ENCODE measurements at regions not wholly inside any gene's neighbourhood (a gene's known extent, or its start where the extent isn't known, plus 50 kb on each side); places are given as distances from the start of the nearest gene placed in this dataset.

DNA sequence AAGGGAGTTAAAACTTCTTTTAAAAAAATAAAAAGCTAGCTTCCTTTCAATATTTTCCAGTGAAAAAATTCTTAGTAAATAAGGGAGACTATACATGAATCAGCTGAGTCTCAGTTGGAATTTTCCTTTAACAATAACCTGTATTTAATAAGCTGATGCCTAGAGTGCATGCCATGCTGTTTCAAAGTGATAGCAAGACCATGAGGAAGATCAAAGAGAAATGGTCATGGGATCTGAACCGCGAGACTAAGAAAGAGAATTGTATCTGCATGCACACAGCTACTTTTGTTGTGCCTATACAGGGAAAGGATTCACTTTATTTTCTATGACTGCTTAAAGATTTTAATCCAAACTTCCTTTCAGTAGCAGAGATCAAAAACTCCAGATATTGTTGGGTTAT is 2217.0 kb downstream of the MAT2B start:
- Histone ChIP-seq H3K4me3 (ENCODE audit: control extremely low read depth in 1 of 5, extremely low read depth in 1 of 5, insufficient read depth in 1 of 5, low read depth in 2 of 5, low read length in 4 of 5) (no peak overlapping the region), H3K4me2 (replicated peaks; ENCODE audit: low read depth, low read length, poor library complexity, severe bottlenecking) (no peak overlapping the region), H3K9me3 (ENCODE audit: control extremely low read depth in 1 of 3, control insufficient read depth in 2 of 3, insufficient read depth in 1 of 3, low read length in 2 of 3) (no peaks in the 10 kb centered on the region), H3K79me2 (ENCODE audit: control insufficient read depth, insufficient read depth, low read length) (no peaks in the 10 kb centered on the region), H3K27ac (ENCODE audit: low read length in 2 of 2) (no peak overlapping the region), H3K4me1 (ENCODE audit: control insufficient read depth in 2 of 2, insufficient read depth in 2 of 2, low read length in 2 of 2) (no peaks in the 10 kb centered on the region), H3K27me3 (replicated peaks in 1 of 4; ENCODE audit: control extremely low read depth in 1 of 4, control insufficient read depth in 3 of 4, insufficient read depth in 4 of 4, low read length in 3 of 4) (no peaks in the 10 kb centered on the region), H3K9ac (ENCODE audit: low read length) (no peak overlapping the region), H2AFZ (ENCODE audit: insufficient read depth, low read depth, low read length, poor library complexity, severe bottlenecking) (no peak overlapping the region), H4K20me1 (ENCODE audit: control insufficient read depth, insufficient read depth, low read length, poor library complexity, severe bottlenecking) (no peaks in the 10 kb centered on the region), H3K36me3 (replicated peaks in 1 of 2; ENCODE audit: control extremely low read depth in 1 of 2, control insufficient read depth in 1 of 2, extremely low read depth in 1 of 2, insufficient read depth in 2 of 2, low read length in 1 of 2) (no peaks in the 10 kb centered on the region)
- intact Hi-C loops (cut with micrococcal nuclease): no loop called here
- Mint-ChIP-seq H3K9me3 (ENCODE audit: insufficient read depth) (peaks cover 4% of the 10 kb centered on the region), H3K4me3 (no peak overlapping the region), H3K4me1 (no peaks in the 10 kb centered on the region), H3K27ac (no peak overlapping the region), H3K27me3 (no peaks in the 10 kb centered on the region)
- ChIA-PET CTCF (no interaction called here), POLR2A (no interaction called here)
- no peak for DNase-seq
- TF ChIP-seq, protein P1, sequence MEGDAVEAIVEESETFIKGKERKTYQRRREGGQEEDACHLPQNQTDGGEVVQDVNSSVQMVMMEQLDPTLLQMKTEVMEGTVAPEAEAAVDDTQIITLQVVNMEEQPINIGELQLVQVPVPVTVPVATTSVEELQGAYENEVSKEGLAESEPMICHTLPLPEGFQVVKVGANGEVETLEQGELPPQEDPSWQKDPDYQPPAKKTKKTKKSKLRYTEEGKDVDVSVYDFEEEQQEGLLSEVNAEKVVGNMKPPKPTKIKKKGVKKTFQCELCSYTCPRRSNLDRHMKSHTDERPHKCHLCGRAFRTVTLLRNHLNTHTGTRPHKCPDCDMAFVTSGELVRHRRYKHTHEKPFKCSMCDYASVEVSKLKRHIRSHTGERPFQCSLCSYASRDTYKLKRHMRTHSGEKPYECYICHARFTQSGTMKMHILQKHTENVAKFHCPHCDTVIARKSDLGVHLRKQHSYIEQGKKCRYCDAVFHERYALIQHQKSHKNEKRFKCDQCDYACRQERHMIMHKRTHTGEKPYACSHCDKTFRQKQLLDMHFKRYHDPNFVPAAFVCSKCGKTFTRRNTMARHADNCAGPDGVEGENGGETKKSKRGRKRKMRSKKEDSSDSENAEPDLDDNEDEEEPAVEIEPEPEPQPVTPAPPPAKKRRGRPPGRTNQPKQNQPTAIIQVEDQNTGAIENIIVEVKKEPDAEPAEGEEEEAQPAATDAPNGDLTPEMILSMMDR (IDR thresholded peaks at IDR 0.05): no peak
- TF ChIP-seq EZH2 (IDR thresholded peaks at IDR 0.05; ENCODE audit: borderline replicate concordance, insufficient read depth, low read depth, low read length, poor library complexity, severe bottlenecking): no peak
- no peak for ATAC-seq (ENCODE audit: low read depth)
- WGBS (ENCODE audit: insufficient coverage): 90% methylated on average over 2 of the region's 2 CpGs

DNA sequence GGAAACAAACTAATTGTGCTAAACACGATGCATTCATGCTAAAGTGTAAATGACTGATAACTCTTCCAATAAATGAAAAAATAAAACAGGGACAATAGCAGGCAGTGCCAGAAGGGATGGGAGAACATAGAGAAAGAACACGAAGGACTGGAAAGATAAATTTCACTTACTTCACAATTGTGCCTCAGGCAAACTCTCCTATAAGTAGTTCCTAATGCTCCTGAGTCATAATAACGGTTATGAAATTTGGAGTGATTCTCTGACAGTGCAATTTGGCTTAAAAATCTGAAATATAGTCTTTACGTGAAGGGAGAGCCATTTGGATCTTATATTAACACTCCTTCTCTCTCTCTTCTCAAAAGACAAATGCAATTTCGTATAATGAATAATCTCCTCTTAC is 2218.5 kb downstream of the MAT2B start:
- no peaks in the 10 kb centered on the region for H4K20me1 ChIP-seq (ENCODE audit: control insufficient read depth, insufficient read depth, low read length, poor library complexity, severe bottlenecking)
- H3K27me3 ChIP-seq (replicated peaks in 1 of 4; ENCODE audit: control extremely low read depth in 1 of 4, control insufficient read depth in 3 of 4, insufficient read depth in 4 of 4, low read length in 3 of 4): no peaks in the 10 kb centered on the region
- H3K4me2 ChIP-seq (replicated peaks; ENCODE audit: low read depth, low read length, poor library complexity, severe bottlenecking): no peak overlapping the region
- DNase-seq (no peak), ATAC-seq (ENCODE audit: low read depth) (no peak)
- Mint-ChIP-seq H3K4me3 (no peak overlapping the region), H3K27ac (no peak overlapping the region), H3K4me1 (no peaks in the 10 kb centered on the region), H3K27me3 (no peaks in the 10 kb centered on the region), H3K9me3 (ENCODE audit: insufficient read depth) (peaks cover 4% of the 10 kb centered on the region)
- no CpG with 5 or more reads among the region's 5 CpGs for WGBS (ENCODE audit: insufficient coverage)
- H3K36me3 ChIP-seq (replicated peaks in 1 of 2; ENCODE audit: control extremely low read depth in 1 of 2, control insufficient read depth in 1 of 2, extremely low read depth in 1 of 2, insufficient read depth in 2 of 2, low read length in 1 of 2): no peaks in the 10 kb centered on the region
- intact Hi-C loops (cut with micrococcal nuclease): no loop called here
- POLR2A ChIA-PET: no interaction called here
- H3K9ac ChIP-seq (ENCODE audit: low read length): no peak overlapping the region
- H3K4me1 ChIP-seq (ENCODE audit: control insufficient read depth in 2 of 2, insufficient read depth in 2 of 2, low read length in 2 of 2): no peaks in the 10 kb centered on the region
- no peaks in the 10 kb centered on the region for H3K9me3 ChIP-seq (ENCODE audit: control extremely low read depth in 1 of 3, control insufficient read depth in 2 of 3, insufficient read depth in 1 of 3, low read length in 2 of 3)
- H2AFZ ChIP-seq (ENCODE audit: insufficient read depth, low read depth, low read length, poor library complexity, severe bottlenecking): no peak overlapping the region
- CTCF ChIA-PET: no interaction called here
- no peak overlapping the region for H3K27ac ChIP-seq (ENCODE audit: low read length in 2 of 2)
- no peaks in the 10 kb centered on the region for H3K79me2 ChIP-seq (ENCODE audit: control insufficient read depth, insufficient read depth, low read length)
- TF ChIP-seq EZH2 (IDR thresholded peaks at IDR 0.05; ENCODE audit: borderline replicate concordance, insufficient read depth, low read depth, low read length, poor library complexity, severe bottlenecking): no peak
- TF ChIP-seq, protein P1 (IDR thresholded peaks at IDR 0.05): no peak
- no peak overlapping the region for H3K4me3 ChIP-seq (ENCODE audit: control extremely low read depth in 1 of 5, extremely low read depth in 1 of 5, insufficient read depth in 1 of 5, low read depth in 2 of 5, low read length in 4 of 5)
